NCI-H345 treated with DMSO at 0.1 percent for 48 hours (cell line): ENCODE measurements at regions not wholly inside any gene's neighbourhood (a gene's known extent, or its start where the extent isn't known, plus 50 kb on each side); places are given as distances from the start of the nearest gene placed in this dataset.
"Not testable (repeated sequence)": the region's sequence is repeated elsewhere in the genome, so short reads cannot be mapped to it uniquely, and the experiment has no call there.

Experiments used
- DNase-seq: peaks from one replicate; lab custom pipeline; 2025; ENCODE audit not compliant: unreplicated experiment; lab: John Stamatoyannopoulos, UW

GRCh38 chr13:103605546-103606326 lies 539.5 kb upstream of the SLC10A2 start:
- DNase-seq, result no peak

DNA sequence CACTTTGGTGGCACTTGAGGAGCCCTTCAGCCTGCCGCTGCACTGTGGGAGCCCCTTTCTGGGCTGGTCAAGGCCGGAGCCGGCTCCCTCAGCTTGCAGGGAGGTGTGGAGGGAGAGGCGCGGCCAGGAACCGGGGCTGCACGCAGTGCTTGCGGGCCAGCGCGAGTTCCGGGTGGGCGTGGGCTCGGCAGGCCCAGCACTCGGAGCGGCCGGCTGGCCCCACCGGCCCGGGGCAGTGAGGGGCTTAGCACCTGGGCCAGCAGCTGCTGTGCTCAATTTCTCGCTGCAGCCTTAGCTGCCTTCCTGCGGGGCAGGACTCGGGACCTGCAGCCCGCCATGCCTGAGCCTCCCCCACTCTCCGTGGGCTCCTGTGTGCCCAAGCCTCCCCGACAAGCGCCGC lies 533.7 kb upstream of the SLC10A2 start:
- not testable (repeated sequence) for DNase-seq

- no peak for DNase-seq
Observed at GRCh38 chr13:103598671-103599070, 532.5 kb upstream of the SLC10A2 start.

DNA sequence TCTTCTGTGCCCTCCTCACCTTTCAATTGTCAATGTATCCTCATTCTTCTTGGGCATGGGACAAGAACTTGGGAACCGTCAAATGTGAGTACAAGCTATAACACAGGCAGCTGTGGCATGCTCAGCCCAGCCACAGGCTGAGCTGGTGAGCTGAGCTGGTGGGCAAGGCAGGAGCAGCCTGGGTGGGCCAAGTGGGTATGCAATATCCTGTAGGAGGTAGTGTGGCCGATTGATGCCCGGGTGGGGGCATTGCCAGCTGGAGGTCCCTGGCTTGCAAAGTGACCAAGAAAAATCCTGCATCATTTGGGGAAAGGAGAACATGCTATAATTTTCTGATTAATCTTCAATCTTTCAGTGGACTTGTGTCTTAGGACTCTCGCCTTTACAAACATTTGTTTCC lies 507.2 kb upstream of the SLC10A2 start:
- DNase-seq, result no peak

DNA sequence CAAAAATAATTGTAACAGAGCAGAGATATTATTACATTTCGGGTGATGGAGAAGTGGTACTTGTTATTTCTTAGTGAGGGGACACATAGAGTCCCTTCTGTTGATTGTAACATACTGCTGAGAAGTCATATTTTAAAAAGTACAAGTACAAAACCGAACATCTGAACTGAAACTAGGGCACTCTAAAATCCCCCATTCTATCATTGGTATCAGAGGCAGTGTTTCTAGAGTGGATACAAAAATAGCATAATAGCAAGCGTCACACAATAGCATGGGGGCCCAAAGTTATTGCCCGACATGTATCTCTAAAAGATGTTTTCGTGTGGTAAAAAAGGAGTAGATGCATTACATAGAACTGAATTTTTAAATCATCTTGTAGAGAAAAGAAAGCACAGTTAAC lies 502.1 kb upstream of the SLC10A2 start:
- DNase-seq, result no peak

DNA sequence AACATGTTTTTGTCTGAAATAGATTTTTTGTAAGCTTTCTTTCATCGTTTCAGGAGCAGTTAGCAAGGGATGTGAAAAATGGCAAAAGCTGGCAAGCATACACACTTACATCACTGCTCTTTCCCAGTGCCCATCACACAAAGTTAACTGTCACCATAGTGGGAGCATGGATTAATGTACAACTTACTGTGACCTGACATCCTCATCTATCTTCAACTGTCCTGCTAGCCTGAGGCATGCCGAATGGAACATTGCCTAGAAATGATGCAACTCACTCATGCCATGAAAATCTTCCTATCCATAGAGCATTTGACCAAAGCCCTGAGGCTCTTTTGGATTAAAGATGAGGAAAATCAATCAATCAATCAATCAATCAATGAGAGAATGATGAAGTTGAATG lies 491.7 kb upstream of the SLC10A2 start:
- no peak for DNase-seq

DNA sequence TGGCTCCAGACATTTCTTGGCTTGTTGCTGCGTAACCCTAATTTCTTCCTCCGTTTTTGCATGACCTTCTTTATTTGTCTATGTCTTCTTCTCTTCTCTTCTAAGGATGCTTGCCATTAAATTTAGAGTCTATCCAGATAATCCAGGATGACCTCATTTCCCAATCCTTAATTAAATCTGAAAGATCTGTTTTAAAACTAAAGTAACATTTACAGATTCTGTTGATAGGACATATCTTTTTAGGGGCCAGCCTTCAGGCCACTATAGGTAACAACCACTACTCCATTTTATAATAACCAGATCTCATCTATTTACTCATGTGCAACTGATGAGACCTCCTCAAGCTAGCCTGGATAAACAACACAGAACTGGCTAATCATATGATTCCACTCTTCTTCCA lies 490.5 kb upstream of the SLC10A2 start:
- no peak for DNase-seq

DNA sequence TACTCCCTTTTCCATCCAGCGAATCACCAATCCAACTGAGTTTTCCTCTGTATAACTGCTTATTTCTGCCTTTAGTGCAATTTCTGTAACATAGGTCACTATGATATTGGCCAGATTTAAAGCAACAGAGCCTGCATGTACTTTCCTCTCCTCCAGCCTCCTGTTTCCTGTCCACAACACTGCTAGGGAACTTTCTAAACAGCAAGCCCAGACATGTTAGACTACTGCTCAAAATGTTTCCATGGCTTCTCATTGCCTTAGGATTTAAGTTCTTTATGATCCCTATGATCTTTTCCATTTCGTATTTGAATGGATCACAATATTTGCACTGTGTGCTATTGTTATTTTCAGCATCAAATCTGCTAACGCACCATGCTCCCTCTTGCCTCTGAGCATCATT lies 481.7 kb upstream of the SLC10A2 start:
- DNase-seq, result no peak

- DNase-seq, result no peak
Observed at GRCh38 chr13:103546271-103546670, 480.1 kb upstream of the SLC10A2 start.

DNA sequence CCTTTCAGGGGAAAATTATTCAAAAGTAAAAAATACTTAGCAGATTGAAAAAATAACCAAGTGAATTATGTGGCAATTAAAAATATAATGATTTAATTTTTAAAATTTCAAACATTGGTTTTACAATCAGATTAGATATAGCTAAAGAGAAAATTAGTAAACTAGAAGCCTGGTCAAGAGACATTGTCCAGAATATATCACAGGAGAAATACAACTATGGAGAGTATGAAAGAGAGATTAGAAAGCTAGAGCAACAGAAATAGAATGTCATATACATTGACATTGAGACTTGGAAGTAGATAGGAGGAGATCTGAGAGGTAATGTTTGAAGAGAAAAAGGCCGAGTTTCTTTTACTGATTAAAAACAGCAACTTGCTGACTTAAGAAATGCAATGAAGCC lies 476.4 kb upstream of the SLC10A2 start:
- no peak for DNase-seq

DNA sequence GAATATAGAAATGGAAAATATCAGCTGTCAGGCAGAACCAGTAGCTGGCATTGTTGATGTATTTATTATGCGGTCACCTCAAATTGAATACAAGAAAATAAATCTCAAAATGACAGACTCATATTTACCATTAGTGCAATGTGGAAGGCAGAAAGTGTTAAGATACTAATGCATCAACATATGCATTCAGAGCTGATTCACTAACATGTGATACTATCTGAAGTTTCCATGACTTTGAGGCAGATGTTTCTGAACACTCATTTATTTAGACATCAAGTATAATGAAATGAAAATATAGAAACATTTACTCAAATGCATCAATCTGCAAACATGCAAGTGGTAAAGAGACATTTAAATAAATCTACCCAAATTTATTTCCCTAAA lies 474.2 kb upstream of the SLC10A2 start:
- DNase-seq, result no peak

GRCh38 chr13:103539721-103540381 lies 473.6 kb upstream of the SLC10A2 start:
- DNase-seq, result no peak

DNA sequence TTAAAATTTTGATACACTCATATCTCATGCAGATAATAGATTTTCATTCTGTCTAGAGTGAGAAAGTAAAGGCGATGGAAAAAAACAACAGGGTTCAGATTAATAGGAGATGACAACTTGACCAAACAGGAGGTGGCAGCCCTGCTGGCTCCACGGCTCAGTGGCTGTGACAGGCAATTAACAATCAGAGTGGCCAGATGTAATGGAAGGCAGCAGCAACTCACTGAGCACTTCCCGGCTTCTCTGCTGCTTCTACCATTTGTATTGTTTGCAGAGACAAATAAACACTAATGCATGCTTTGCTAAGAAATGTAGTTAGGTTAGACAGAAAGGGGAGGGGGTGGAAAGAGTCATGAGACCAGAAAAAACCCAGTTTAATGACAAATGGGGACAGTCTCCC lies 473.0 kb upstream of the SLC10A2 start:
- peak; percentile 94 for DNase-seq

DNA sequence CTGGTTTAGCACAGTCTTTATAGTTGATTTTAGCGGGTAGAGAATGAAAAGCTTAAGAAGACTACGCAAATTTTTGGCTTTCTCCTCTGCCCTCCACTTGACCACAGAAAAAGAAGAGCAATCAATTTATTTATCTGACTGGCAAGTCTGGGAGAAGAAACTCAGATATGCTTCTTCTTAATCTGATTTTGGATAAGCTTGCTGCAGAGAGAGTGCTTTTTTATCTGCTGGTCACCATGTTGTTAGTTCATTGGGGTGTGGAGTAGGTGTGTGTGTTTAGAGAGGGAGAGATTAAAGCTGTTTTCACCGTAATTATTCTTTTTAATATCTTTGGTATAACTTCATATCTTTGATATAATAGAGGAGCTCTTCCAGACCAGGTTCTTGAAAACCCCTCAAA lies 471.4 kb upstream of the SLC10A2 start:
- DNase-seq, result no peak

GRCh38 chr13:103531278-103531677 lies 465.1 kb upstream of the SLC10A2 start:
- no peak for DNase-seq

DNA sequence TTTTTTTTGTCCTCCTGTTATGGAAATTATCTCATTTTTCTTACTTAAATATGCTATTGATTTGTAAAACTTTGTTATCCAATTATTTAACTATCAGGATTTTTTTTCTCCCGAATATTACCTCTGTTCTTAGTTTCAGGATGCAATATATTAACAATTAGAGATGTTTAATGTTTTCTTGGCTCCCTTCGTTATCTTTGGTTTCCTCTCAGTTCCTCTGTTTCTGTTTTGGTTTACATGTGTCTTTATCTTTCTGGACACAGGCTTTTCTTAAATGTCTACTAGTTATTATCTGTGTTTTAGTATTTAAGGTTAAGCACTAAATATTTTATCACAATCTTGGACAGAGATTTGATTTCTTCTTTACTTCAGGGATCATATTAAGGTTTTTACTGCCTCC lies 462.2 kb upstream of the SLC10A2 start:
- no peak for DNase-seq

DNA sequence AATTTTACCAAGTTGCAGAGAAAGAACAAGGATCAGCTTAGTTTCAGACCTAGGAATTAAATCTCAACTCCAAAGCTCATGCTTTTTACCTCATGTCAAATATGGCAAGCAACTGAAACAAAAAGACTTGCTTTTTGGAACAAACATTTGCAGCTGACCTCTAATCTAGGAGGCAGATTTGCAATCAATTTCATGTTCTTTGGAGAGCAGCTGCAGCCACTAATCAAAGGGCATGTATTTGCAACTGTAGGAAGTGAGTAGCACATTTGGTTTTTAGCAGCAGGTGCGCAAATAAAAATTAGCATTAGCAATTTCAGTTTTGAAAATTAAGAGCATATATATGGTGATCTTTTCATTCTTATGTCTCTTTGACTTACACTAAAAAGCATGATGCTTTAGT lies 459.3 kb upstream of the SLC10A2 start:
- DNase-seq, result no peak

- DNase-seq, result no peak
Observed at GRCh38 chr13:103523858-103524257, 457.6 kb upstream of the SLC10A2 start.

GRCh38 chr13:103521532-103521931 lies 455.3 kb upstream of the SLC10A2 start:
- no peak for DNase-seq

GRCh38 chr13:103517768-103518102 lies 451.5 kb upstream of the SLC10A2 start:
- no peak for DNase-seq

- no peak for DNase-seq
Observed at GRCh38 chr13:103517066-103517767, 451.0 kb upstream of the SLC10A2 start.
